ENCODE measurements at regions not wholly inside any gene's neighbourhood (a gene's known extent, or its start where the extent isn't known, plus 50 kb on each side); places are given as distances from the start of the nearest gene placed in this dataset.

- TF ChIP-seq CTCF (conservative IDR thresholded peaks at IDR 0.05 in 1 of 2, IDR thresholded peaks at IDR 0.05 in 1 of 2; ENCODE audit: low read depth in 1 of 2, low read length in 2 of 2) (no peak), EZH2 (IDR thresholded peaks at IDR 0.05; ENCODE audit: low read length, missing control alignments) (no peak)
These were observed 86.0 kb upstream of the SMARCA2 start for GRCh38 chr9:1929134-1929533.

Data from fibroblast of lung (primary cell).